Stimulated activated CD4-positive, alpha-beta T cell treated with anti-CD3 and anti-CD28 coated beads, Interleukin-4, amount 100 ng/mL, for 1 hour (primary cell): ENCODE measurements at regions not wholly inside any gene's neighbourhood (a gene's known extent, or its start where the extent isn't known, plus 50 kb on each side); places are given as distances from the start of the nearest gene placed in this dataset.

Experiments used
- DNase-seq: peaks from one replicate; pipeline ENCODE4 v3.0.0-alpha.2; 2020

DNA sequence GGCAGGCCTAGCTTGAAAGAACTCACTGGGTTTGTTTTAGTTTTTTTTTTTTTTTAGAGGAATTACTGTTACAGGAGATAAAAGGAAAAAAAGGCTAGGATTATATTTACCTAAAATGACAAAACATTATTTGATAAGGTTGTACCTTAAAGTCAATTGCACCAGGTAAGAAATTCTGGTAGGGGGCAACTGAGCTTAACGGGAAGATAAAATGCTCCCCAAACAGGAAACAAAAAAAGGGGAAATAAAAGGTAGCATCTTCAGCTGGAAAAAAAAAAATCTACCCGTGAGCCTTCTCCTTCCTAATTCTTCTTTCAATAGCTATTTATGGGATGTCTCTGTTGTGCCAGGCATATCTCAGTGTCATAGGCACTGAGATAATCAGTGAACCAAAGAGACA is 164.5 kb downstream of the PIK3R1 start:
- no peak for DNase-seq

DNA sequence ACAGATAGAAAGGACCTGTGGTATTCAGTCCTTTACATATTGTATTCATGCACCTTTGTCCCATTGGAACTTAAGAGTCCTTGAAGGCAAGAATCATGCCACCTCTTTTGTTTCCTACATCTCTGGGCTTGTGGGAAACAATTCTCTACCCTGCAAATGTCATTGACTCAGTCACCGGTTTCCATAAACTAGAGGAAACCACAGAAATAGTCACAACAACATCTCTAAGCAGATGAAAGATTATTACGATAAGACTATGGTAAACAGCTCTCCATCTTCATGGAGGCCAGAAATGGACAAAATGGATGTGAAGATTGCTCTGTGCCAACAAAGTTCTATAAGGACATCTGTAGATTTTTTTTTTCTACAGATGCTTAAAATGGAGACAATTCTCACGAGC is 165.5 kb downstream of the PIK3R1 start:
- no peak for DNase-seq

DNA sequence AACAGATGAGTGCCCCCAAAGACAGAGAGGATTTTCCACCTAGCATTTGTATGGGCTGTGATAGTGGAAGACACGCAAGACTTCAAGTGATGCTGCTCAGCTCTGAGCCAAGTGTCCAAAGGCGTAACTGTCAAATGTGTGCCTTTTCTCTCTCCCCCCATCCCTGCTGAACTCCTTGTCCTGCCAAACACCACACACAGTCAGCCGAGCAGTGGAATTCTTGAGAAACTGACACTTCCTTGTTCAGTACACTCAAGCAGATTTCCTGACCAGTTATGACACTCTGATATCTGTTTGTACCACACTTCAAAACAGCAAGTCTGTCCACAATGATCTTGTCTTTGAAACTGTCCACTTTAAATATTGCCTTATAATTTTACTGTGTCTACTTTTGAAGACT is 166.4 kb downstream of the PIK3R1 start:
- DNase-seq: no peak

DNA sequence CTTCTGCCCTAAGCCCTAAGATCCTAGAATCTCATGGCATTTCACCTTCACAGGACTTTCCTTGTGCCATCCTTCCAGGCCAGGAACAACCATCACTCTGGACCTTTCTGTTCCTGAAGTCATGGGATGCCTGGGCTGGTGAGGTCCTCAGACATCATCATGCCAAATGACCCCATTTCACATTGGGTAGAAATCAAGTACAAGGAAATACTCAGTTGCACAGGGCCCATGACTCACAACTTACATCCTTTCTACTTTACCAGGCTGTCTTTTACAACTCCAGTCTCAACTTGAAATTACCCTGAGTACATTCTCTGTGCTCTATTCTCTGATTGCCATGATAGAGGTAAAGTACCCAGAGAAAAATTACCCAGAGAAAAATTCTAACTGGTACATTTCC is 167.1 kb downstream of the PIK3R1 start:
- no peak for DNase-seq

DNA sequence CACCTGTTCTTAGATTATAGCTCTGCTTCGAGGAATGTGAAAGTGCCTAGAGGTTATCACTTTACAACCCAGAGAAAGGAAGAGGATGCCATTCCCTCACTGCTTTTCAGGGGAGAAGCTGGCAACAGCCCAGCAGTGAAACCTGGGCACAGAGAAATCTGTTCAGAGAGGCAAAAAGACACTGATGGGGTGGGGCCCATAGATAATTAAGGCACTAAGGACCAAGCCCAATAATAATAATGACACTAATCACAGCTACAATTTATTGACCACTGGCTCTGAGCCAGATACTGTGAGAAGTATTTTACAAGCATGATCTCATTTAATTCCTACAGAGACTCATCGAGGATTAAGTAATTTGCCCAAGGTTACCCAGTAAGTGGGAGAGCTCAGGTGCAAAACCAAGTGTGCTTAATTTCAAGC is 168.3 kb downstream of the PIK3R1 start:
- DNase-seq: no peak

DNA sequence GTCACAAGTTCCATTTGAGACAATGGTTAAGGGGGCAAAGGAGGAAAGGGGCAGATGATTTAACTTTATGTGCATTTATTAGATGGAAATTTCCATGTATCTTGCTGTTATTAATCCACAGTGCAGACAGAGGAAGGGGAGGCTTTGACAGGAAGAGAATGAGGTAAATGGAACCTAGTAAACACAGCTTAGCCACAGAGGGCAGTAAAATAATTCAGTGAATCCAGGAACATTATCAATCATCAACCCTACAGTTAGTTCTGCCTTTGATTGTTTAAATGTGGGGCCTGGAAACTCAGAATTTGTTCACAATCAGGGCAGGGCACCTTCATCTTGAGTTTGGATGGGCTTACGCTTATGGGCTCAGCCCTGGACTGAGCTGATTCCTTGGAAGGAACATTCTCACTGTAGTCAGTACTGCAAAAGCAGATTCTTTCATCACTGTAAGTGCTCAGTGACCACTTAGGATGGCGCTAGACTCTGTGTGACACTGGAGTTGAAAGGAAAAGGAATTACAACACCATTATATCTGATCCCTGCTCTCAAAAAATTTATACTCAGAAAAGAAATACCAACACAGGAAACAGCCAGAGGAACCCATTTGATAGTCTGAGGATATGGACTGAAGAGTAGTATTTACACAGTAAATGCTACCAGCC is 169.5 kb downstream of the PIK3R1 start:
- no peak for DNase-seq

DNA sequence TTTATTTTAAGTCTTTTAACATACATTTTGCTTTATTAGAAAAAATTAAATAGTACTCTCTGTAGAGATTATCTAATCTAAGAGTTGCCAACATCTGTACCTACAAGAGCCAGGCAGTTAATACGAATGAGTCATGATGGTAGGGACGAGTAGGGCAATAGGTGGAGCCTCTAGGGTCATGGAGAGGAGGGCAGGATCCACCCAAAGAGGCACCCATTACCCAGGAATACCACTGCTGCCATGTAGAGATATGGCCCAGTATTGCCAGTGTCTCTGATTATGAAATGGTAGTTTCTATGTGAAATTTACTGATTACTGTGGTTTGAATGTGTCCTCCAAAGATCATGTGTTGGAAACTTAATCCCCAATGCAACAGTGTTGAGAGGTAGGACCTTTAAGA is 170.4 kb downstream of the PIK3R1 start:
- DNase-seq: no peak

DNA sequence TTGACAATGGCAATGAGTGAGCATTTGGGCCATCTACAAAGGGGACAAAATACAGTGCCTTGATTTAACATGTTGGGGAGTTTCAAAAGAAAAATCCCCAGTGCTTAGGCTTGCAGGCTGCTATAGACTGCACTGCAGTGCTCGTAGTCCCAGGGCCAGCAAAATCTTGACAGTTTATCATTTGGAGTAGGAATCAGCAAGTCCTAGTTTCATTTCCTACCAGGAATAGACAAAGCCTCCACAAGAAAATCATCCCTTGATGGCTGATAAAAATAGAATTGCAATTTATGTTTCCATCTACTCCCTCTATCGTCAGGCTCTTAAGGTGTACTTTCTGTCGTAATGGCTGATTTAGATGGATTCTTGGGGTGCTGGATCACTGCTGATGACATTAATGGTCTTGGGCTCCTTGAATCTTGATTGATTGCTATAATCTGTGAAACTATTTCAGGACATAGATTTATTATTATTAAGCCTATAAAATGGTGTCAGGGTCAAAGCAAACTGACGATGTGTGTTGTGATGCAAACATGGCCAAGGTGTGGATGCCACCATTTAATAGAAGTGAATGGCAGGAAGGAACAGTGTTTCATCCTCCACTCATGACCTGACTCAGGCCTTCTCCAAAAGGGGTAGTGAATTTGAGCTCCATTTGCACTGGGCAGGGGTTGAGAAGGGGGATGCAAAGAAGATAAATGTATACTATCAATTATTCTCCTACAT is 171.7 kb downstream of the PIK3R1 start:
- DNase-seq: no peak

DNA sequence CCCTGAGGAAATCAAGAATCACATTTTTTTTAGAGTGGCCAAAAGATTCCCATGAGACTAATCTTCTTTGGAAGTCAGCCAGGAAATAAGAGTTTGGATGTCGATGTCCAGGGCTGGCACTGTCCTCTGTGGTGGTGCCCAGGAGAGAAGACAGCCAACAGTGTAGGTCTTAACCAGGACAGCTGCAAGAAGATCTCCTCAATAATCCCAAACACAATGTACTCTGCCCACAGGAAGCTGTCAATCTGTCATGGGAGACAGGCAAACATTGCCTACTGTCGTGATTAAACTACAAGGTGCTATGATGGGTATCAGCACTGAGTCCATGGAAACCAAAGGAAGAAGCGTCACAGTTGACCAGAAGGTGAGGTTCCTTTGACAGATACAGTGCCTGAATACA is 174.1 kb downstream of the PIK3R1 start:
- no peak for DNase-seq

DNA sequence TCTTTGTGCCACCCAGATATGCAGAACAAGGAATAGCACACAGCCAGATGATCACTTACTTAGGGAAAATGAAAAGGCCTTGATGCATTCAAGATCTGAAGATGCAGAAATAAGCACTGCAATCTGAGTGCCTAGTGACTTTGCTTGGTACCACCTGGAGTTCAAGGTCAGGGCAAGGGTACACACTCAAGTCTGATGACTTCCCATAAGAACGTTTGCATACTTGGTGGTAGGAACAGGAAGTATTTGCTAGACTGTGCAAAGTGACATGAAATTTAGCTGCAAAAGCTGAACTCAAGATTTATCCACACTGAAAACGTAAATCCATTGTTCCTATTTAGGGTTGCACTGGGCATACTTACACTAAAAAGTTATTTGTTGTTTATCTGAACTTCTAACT is 177.1 kb downstream of the PIK3R1 start:
- no peak for DNase-seq

DNA sequence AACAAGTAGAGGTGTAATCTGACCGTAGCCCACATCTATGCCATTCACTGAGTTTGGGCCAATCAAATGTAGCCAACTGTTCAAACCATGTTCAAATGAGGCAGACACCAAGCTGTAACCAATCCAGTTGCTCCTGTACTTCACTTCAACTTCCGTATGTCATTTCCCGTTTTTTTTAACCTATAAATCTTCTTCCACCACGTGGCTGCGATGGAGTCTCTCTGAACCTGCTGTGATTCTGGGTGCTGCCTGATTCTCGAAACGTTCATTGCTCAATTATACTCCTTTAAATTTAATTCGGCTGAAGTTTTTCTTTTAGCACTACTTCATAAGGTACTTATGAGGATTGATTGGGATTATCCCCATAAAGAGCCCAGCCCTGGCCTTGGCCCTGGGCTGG is 179.7 kb downstream of the PIK3R1 start:
- DNase-seq: no peak

DNA sequence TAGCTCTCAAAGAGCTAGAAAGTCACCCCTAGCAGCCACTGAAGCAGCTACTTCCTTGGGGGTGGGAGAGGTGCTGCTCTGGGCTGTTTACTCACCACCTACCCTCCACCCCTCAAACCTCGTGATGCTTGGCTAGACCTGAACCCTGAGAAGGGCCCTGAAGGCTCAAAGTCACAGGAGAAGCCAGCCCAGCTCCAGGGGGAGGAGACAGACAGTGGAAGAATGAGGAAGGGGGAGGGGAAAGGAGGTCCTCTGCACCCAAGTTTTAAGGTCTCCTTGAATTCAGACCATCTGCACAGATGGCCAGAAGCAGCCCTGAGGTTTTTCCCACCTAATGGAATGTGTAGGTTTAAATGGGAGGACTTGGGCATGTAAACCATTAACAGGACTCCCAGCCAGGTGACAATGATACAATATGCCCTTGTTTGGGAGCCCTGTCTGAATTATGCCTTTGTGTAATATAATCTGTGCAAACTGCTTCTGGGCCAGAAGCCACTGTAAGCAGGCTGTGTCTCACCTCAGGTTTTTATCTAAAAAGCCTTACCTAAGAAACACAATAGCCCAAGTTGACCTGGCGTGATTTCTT is 180.5 kb downstream of the PIK3R1 start:
- DNase-seq: no peak

DNA sequence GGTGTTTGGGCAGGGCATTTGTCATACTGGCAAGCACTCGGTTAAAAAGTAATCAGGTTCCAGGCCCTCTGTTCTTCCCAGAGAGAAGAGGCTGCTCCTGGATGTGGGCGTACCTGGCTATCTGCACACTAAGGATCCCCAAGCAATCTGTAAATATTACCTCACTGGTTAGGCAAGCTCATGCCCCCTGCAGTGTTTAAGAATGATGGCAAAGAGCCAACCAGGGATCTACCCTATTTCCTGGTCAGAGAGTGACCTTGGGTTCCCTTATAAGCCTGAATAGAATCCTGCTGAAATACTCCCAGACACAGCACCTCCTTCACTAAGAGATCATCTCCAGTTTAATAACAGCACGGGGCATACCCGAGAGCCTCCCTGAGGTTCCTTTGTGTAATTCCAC is 181.2 kb downstream of the PIK3R1 start:
- DNase-seq: no peak

DNA sequence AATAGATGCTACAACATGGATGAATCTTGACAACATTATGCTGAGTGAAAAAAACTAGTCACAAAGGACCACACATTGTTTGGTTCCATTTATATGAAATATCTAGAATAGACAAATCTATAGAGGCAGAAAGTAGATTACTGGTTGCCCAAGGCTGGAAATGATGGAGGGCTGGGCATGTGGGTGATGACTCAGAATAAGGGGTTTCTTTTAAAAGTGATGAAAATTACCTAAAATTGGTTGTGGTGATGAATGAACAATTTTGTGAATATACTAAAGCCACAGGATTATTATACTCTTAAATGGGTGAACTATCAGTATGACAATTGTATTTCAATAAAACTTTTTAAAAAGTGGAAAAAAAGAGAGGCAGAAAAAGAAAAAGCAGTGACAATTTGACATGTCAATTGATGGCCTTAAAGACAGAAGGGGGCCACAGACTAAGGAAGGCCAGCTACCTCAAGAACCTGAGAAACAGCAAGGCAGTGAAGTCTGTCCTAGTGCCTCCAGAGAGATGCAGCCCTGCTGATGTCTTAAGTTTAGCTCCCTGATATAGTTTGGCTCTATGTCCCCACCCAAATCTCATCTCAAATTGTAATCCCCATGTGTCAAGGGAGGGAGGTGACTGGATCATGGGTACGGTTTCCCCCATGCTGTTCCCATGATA is 182.7 kb downstream of the PIK3R1 start:
- no peak for DNase-seq

DNA sequence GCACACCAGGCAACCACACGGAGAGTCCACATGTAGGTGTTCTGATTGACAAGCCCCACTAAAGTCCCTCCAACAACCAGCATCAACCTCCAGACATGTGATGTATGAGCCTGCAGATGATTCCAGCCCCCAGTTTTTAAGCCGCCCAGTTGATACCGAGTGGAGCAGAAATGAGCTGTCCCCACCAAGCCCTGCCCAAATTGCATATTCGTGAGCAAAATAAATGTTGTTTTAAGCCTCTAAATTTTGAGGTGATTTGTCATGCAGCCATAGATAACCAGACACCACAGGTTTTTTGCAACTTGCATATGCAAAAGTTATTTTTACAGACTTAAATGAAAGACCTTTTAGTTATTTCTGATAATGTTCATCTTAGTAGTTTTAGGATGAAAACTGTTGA is 187.7 kb downstream of the PIK3R1 start:
- DNase-seq: no peak

DNA sequence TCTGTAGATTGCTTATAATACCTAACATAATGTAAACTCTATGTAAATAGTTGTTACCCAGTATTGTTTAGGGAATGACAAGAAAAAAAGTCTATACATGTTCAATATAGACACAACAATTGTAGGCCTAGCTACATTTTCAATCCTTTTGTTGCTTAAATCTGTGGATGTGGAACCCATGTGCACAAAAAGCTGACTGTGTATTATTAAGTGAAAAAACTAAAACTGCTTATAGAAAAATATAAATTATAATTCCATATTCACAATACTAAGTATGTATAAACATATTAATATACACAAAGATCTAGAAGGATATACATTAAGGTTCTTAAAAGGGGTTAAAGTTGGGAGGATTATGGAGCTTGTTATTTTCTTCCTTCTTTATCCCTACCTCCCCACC is 188.7 kb downstream of the PIK3R1 start:
- DNase-seq: no peak

DNA sequence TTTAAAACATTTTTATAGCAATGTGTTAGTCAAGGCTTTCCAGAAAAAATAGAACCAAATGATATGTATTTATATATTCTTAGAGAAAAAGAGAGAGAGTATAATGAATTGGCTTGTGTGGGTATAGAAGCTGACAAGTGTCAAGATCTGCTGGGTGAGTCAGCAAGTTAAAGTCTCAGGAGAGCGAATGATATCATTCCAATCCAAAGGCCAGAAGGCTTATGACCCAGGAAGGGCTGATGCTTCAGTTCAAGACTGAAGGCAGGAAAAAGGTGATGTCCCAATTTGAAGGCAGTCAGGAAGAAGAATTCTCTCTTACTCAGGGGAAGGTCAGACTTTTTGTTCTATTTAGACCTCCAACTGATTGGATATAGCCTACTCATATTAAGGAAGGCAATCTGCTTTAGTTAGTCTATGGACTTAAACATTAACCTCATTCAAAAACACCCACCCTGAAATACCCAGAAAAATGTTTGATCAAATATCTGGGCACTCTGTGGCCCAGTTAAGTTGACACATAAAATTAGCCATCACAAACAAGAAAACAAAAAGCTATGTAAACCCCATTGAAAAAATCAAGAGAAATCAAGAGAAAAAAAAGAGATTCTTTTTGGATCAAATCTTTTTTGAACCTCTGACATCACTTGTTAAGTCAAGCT is 189.6 kb downstream of the PIK3R1 start:
- no peak for DNase-seq

DNA sequence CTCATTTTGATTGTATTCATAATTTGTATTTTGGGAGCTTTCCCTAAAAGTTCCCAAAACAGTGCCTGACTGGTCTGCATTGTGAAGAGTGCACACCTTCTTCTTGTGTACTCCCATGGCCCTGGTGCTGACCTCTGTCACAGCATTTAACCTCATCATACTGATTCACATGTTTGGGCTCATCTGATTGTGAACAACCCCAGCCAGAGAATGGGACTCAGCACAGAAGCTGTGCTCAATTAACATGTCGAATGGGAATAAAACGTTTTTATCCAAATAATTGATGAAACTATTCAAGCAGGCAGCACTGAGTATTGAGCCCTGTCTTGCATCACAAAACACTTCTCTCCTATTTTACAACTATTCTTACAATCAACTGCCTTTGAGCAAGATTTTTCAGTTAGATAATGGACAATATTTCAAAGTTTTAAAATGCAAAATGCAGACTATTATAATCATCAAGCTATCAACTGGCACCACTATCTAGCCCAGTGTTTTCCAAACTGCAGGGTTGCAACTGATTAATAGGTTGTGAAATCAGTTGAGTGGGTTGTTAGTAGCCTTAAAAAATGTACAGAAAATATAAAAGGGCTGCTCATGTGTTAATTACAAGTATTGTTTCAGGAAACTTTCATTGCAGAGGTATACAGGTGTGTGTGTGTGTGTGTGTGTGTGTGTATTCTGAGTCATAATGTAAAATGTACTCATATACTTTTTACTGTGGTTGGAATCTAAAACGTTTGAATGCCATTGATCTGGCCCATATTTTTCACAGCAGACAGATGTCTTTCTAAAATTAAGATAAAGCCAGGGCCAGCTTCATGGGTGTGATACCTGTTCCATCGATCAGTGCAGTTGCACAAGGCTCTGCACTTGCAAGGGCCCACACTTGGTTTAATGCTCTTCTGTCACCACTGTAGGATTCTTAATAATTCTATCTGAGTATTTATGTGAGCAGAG is 190.5 kb downstream of the PIK3R1 start:
- no peak for DNase-seq

DNA sequence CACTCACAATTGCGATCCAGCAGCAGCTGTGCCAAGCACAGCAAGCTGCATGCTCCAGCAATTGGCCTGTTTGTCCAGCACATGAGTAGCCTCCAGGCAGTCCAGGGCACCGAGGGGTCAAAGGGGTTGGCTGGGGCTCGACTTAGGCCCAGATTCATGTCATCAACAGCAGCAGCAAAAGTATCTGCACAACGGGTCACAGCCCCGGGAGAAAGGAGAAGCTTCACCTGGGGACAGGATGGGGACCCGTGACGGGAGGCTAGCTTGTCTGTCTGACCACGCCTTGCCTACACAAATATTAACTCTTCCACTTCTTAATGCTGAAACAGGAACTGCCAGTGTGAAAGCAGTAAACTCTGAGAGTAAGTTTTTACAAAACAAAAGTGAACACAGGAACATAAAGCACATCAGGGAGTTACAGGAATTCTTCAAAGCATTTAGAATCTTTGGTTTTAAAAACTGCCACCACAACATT is 191.2 kb downstream of the PIK3R1 start:
- no peak for DNase-seq

DNA sequence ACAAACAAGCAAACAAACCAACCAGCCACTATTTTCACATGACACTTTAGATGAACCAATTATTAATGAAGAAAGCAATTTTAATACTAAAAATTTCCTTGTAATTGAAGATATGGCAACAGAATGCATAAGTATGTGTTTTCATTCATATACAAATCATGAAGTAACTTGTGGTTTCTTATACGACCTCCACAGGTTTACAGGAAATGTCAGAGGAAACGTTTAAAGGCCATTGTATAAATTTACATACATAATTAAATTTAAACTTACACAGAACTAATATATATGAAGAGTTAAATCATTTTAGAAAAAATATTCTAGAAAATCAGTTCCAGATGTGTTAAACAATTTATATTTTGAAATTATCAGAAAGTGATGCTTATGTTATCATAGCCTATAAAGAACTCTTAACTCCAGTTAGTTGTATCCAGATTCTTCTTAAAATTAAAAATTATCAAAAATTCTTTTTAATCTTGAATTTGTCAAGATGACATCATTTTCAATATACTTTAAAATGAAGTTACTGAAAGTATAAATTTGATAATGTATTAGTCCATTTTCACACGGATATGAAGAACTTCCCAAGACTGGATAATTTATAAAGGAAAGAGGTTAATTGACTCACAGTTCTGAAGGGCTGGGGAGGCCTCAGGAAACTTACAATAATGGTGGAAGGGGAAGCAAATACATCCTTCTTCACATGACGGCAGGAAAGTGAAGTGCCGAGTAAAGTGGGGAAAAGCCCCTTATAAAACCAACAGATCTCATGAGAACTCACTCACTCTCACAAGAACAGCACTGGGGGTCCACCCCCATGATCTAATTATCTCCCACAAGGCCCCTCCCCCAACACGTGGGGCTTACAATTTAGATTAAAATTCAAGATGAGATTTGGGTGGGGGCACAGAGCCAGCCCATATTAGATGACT is 192.0 kb downstream of the PIK3R1 start:
- DNase-seq: no peak

DNA sequence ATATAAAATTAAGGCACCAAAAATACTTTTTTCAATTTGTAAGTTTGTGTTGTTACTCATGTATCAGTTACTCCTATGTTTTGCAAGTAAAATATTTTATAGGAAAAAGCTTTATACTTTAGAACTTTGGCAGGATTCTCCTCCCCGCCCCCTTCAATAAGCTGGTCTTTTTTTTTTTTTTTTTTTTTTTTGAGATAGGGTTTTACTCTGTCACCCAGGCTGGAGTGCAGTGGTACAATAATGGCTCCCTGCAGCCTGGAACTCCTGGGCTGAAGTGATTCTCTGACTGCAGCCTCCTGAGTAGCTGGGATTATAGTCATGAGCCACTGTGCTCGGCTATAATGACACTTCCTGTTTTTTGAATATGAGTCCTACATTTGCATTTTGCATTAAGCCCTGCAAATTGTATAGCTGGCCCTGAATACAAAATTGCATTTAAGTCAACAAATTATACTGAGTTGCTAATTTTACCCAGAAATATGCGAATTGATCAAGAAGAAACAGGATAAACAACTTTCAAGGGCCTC is 192.9 kb downstream of the PIK3R1 start:
- no peak for DNase-seq
